Muscle of leg (tissue), 3 donors: ENCODE measurements at regions not wholly inside any gene's neighbourhood (a gene's known extent, or its start where the extent isn't known, plus 50 kb on each side); places are given as distances from the start of the nearest gene placed in this dataset.
"Not testable (repeated sequence)": the region's sequence is repeated elsewhere in the genome, so short reads cannot be mapped to it uniquely, and the experiment has no call there.

Experiments used
- DNase-seq: peaks from one replicate; pipeline ENCODE4 v3.0.0; 2013
- H3K27ac ChIP-seq: one replicate; pipeline ENCODE4 v1.5.1; 2013; ENCODE audit warnings: mild to moderate bottlenecking, low read length, control low read depth
- H3K27me3 ChIP-seq: one replicate; pipeline ENCODE4 v1.6.1; 2013; ENCODE audit warnings: low read length; ENCODE audit not compliant: control insufficient read depth, insufficient read depth
- H3K36me3 ChIP-seq: one replicate; pipeline ENCODE4 v1.6.1; 2013; ENCODE audit warnings: low read length; ENCODE audit not compliant: control insufficient read depth, insufficient read depth
- H3K4me1 ChIP-seq: one replicate; pipeline ENCODE4 v1.6.1; 2013; ENCODE audit warnings: low read length; ENCODE audit not compliant: control insufficient read depth, insufficient read depth
- H3K4me3 ChIP-seq: one replicate; pipeline ENCODE4 v1.5.1; 2013; ENCODE audit warnings: low read length, control low read depth
- H3K9me3 ChIP-seq: replicated peaks from 2 replicates; pipeline ENCODE4 v1.6.1; 2013; ENCODE audit warnings: low read depth, low read length; ENCODE audit not compliant: control insufficient read depth
- WGBS: methylation state at CpG from one replicate; pipeline ENCODE4 v1.1.5; 2013; ENCODE audit warnings: missing lambda C conversion rate; ENCODE audit not compliant: insufficient coverage; 5-methylcytosine and 5-hydroxymethylcytosine counted together

- H3K4me3 ChIP-seq = not testable (repeated sequence)
Observed at GRCh38 chr16:33992513-33993177, 533.2 kb downstream of the TP53TG3F start.

GRCh38 chr16:33994207-33994606 lies 534.8 kb downstream of the TP53TG3F start:
- H3K4me1 ChIP-seq, H3K9me3 ChIP-seq, DNase-seq, H3K27me3 ChIP-seq, H3K4me3 ChIP-seq, H3K36me3 ChIP-seq, H3K27ac ChIP-seq: not testable (repeated sequence)
- WGBS = 62% methylated on average over 5 of the region's 12 CpGs

More at GRCh38 chr16:33992513-33993177, 533.2 kb downstream of the TP53TG3F start:
- not testable (repeated sequence) for H3K27me3 ChIP-seq, H3K27ac ChIP-seq, H3K9me3 ChIP-seq, H3K36me3 ChIP-seq, DNase-seq, H3K4me1 ChIP-seq
- 80% methylated on average over 2 of the region's 11 CpGs for WGBS

- H3K36me3 ChIP-seq, H3K4me1 ChIP-seq, H3K27me3 ChIP-seq, H3K27ac ChIP-seq, H3K4me3 ChIP-seq, DNase-seq, H3K9me3 ChIP-seq: not testable (repeated sequence)
- 50% methylated on average over 2 of the region's 9 CpGs for WGBS
Observed at GRCh38 chr16:33995821-33996372, 536.5 kb downstream of the TP53TG3F start.

GRCh38 chr16:34001184-34001583 lies 541.8 kb downstream of the TP53TG3F start:
- H3K27me3 ChIP-seq, H3K4me3 ChIP-seq, H3K27ac ChIP-seq, H3K4me1 ChIP-seq, H3K36me3 ChIP-seq, DNase-seq, H3K9me3 ChIP-seq: not testable (repeated sequence)
- no CpG with 5 or more reads among the region's 4 CpGs for WGBS

- not testable (repeated sequence) for H3K27ac ChIP-seq, DNase-seq, H3K4me1 ChIP-seq, H3K36me3 ChIP-seq, H3K9me3 ChIP-seq, H3K4me3 ChIP-seq, H3K27me3 ChIP-seq
- no CpG with 5 or more reads among the region's 4 CpGs for WGBS
Observed at GRCh38 chr16:34001961-34002360, 542.5 kb downstream of the TP53TG3F start.

- 52% methylated on average over 64 of the region's 83 CpGs for WGBS
- not testable (repeated sequence) for H3K27me3 ChIP-seq, H3K4me3 ChIP-seq, DNase-seq, H3K4me1 ChIP-seq, H3K27ac ChIP-seq, H3K36me3 ChIP-seq, H3K9me3 ChIP-seq
Observed at GRCh38 chr16:34014841-34015820, 555.7 kb downstream of the TP53TG3F start.

GRCh38 chr16:34018277-34018676 lies 558.9 kb downstream of the TP53TG3F start:
- not testable (repeated sequence) for H3K27me3 ChIP-seq, H3K4me1 ChIP-seq, H3K4me3 ChIP-seq, H3K36me3 ChIP-seq, H3K9me3 ChIP-seq, H3K27ac ChIP-seq, DNase-seq

GRCh38 chr16:34050787-34051320 lies 591.4 kb downstream of the TP53TG3F start:
- no peaks in the 10 kb centered on the region for H3K4me1 ChIP-seq
- peaks cover 23% of the 10 kb centered on the region for H3K9me3 ChIP-seq
- 61% methylated on average over 42 of the region's 42 CpGs for WGBS

GRCh38 chr16:34054137-34054536 lies 594.7 kb downstream of the TP53TG3F start:
- Histone ChIP-seq H3K4me1 (no peaks in the 10 kb centered on the region), H3K36me3 (no peaks in the 10 kb centered on the region), H3K27ac (no peak overlapping the region), H3K27me3 (no peaks in the 10 kb centered on the region), H3K4me3 (no peak overlapping the region), H3K9me3 (peaks cover 23% of the 10 kb centered on the region)
- WGBS = 72% methylated on average over 3 of the region's 3 CpGs
- no peak for DNase-seq

More at GRCh38 chr16:34050787-34051320, 591.4 kb downstream of the TP53TG3F start:
- no peak for DNase-seq
- H3K27ac ChIP-seq = no peak overlapping the region
- H3K4me3 ChIP-seq = no peak overlapping the region
- H3K27me3 ChIP-seq = no peaks in the 10 kb centered on the region
- H3K36me3 ChIP-seq = no peaks in the 10 kb centered on the region

GRCh38 chr16:34054969-34055368 lies 595.6 kb downstream of the TP53TG3F start:
- Histone ChIP-seq H3K27ac (no peak overlapping the region), H3K27me3 (no peaks in the 10 kb centered on the region), H3K4me1 (no peaks in the 10 kb centered on the region), H3K9me3 (peaks cover 24% of the 10 kb centered on the region), H3K36me3 (no peaks in the 10 kb centered on the region), H3K4me3 (no peak overlapping the region)
- no peak for DNase-seq
- 46% methylated on average over 4 of the region's 4 CpGs for WGBS
